ENCODE measurements at regions not wholly inside any gene's neighbourhood (a gene's known extent, or its start where the extent isn't known, plus 50 kb on each side); places are given as distances from the start of the nearest gene placed in this dataset.
"Not testable (repeated sequence)": the region's sequence is repeated elsewhere in the genome, so short reads cannot be mapped to it uniquely, and the experiment has no call there.

DNA sequence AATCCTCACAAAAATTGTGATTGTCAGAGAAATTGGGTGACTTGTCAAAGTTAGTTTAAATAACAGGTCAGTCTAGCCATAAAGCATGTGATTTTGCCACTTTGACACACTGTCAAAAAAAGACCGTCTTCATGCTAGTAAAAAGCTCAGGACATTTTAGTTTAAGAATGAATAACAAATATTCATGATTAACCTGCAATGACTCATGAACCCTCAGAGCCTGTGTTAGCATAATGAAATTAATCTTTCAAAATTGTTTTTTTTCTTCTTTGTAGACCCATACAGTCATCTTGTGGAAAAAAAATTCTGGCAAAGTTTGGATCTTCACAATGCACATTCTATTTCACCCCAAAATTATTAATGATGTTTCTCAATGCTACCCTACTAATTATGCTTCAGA, 255.2 kb upstream of the POT1 start:
- no peak overlapping the region for H3K27ac ChIP-seq (ENCODE audit: low read depth)
- Mint-ChIP-seq H3K27me3 (ENCODE audit: insufficient read depth, low read depth, poor library complexity) (no peaks in the 10 kb centered on the region), H3K4me1 (no peaks in the 10 kb centered on the region), H3K4me3 (no peak overlapping the region), H3K27ac (no peak overlapping the region), H3K9me3 (peaks cover 3% of the 10 kb centered on the region; the same call in 2 of the 3 replicates), H3K36me3 (ENCODE audit: low read depth) (no peaks in the 10 kb centered on the region)
- H3K36me3 ChIP-seq (ENCODE audit: insufficient read depth): no peaks in the 10 kb centered on the region
- ATAC-seq: no peak
- no peak overlapping the region for H2AFZ ChIP-seq
- H3K79me2 ChIP-seq (replicated peaks; ENCODE audit: insufficient read depth): no peaks in the 10 kb centered on the region
- H3K4me1 ChIP-seq (ENCODE audit: insufficient read depth): peaks cover 4% of the 10 kb centered on the region; the same call in 1 of the 2 replicates
- no peaks in the 10 kb centered on the region for H3F3A ChIP-seq (replicated peaks; ENCODE audit: low read depth)
- TF ChIP-seq REST (IDR thresholded peaks at IDR 0.05; ENCODE audit: unreplicated experiment): no peak
- DNase-seq (ENCODE audit: low spot score): no peak
- H3K9me2 ChIP-seq (ENCODE audit: insufficient read depth): no peaks in the 10 kb centered on the region
- no peak overlapping the region for H3K4me3 ChIP-seq
- H3K4me2 ChIP-seq: no peak overlapping the region
- no peaks in the 10 kb centered on the region for H3K27me3 ChIP-seq (ENCODE audit: insufficient read depth)
- H4K20me1 ChIP-seq (replicated peaks; ENCODE audit: insufficient read depth): no peaks in the 10 kb centered on the region

GRCh38 chr7:125181569-125182267, 252.1 kb upstream of the POT1 start:
- Histone ChIP-seq H2AFZ (peak overlapping the region; percentile 53; the same call in 1 of the 2 replicates), H3K27ac (ENCODE audit: low read depth) (peak overlapping the region; percentile 50; the same call in 1 of the 2 replicates)
- DNase-seq (ENCODE audit: low spot score): peak; percentile 30
- not testable (repeated sequence) for H3K27me3 Mint-ChIP-seq (ENCODE audit: insufficient read depth, low read depth, poor library complexity); H3K4me3 Mint-ChIP-seq; H3K4me2 ChIP-seq; H4K20me1 ChIP-seq (replicated peaks; ENCODE audit: insufficient read depth); H3K27ac Mint-ChIP-seq; H3K9me2 ChIP-seq (ENCODE audit: insufficient read depth); H3K4me1 ChIP-seq (ENCODE audit: insufficient read depth); H3K36me3 Mint-ChIP-seq (ENCODE audit: low read depth); H3K4me1 Mint-ChIP-seq; H3K9me3 Mint-ChIP-seq; H3K27me3 ChIP-seq (ENCODE audit: insufficient read depth); H3F3A ChIP-seq (replicated peaks; ENCODE audit: low read depth); H3K79me2 ChIP-seq (replicated peaks; ENCODE audit: insufficient read depth); H3K36me3 ChIP-seq (ENCODE audit: insufficient read depth); H3K4me3 ChIP-seq
- ATAC-seq: peak; percentile 40; the same call in 1 of the 3 replicates

DNA sequence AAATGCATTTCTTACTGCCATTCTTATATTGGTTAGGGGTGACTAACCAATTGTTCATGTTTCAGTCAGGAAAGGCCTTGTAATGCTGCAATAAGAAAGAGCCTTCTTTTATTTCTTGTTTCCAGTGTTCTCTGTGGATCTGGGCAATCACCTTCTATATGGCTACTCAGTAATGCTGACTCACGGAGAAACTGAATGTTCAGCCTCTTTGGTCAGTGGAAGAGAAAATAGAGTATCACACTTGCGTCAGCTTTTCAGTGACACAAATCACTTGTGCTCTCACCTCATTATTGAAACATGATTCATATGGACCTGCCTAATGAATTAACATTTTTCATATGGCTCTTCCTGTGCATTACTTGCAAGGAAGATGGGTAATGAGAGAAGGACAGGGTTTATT, 243.9 kb upstream of the POT1 start:
- Histone ChIP-seq H3F3A (replicated peaks; ENCODE audit: low read depth) (no peaks in the 10 kb centered on the region), H4K20me1 (replicated peaks; ENCODE audit: insufficient read depth) (no peaks in the 10 kb centered on the region), H3K4me1 (ENCODE audit: insufficient read depth) (no peaks in the 10 kb centered on the region), H3K36me3 (ENCODE audit: insufficient read depth) (no peaks in the 10 kb centered on the region), H3K4me2 (no peak overlapping the region), H3K27me3 (ENCODE audit: insufficient read depth) (no peaks in the 10 kb centered on the region), H2AFZ (0 out of 2 replicates have a peak overlapping the region, but pooled peaks have one; percentile 2), H3K4me3 (no peak overlapping the region), H3K79me2 (replicated peaks; ENCODE audit: insufficient read depth) (no peaks in the 10 kb centered on the region), H3K27ac (ENCODE audit: low read depth) (no peak overlapping the region), H3K9me2 (ENCODE audit: insufficient read depth) (0 out of 2 replicates have a peak, but pooled peaks cover 3% of the 10 kb centered on the region)
- H3K9me3 Mint-ChIP-seq: no peaks in the 10 kb centered on the region
- H3K27me3 Mint-ChIP-seq (ENCODE audit: insufficient read depth, low read depth, poor library complexity): no peaks in the 10 kb centered on the region
- H3K4me1 Mint-ChIP-seq: no peaks in the 10 kb centered on the region
- DNase-seq (ENCODE audit: low spot score) (no peak), ATAC-seq (no peak)
- no peak overlapping the region for H3K4me3 Mint-ChIP-seq
- 0 out of 3 replicates have a peak, but pooled peaks cover 3% of the 10 kb centered on the region for H3K36me3 Mint-ChIP-seq (ENCODE audit: low read depth)
- peak overlapping the region; percentile 72 for H3K27ac Mint-ChIP-seq
- TF ChIP-seq STAT1 (IDR thresholded peaks at IDR 0.05; ENCODE audit: unreplicated experiment): no peak
- no peak for TF ChIP-seq ZNF331 (CRISPR knock-in tag; IDR thresholded peaks at IDR 0.05; ENCODE audit: low read depth)
- TF ChIP-seq, protein P1, sequence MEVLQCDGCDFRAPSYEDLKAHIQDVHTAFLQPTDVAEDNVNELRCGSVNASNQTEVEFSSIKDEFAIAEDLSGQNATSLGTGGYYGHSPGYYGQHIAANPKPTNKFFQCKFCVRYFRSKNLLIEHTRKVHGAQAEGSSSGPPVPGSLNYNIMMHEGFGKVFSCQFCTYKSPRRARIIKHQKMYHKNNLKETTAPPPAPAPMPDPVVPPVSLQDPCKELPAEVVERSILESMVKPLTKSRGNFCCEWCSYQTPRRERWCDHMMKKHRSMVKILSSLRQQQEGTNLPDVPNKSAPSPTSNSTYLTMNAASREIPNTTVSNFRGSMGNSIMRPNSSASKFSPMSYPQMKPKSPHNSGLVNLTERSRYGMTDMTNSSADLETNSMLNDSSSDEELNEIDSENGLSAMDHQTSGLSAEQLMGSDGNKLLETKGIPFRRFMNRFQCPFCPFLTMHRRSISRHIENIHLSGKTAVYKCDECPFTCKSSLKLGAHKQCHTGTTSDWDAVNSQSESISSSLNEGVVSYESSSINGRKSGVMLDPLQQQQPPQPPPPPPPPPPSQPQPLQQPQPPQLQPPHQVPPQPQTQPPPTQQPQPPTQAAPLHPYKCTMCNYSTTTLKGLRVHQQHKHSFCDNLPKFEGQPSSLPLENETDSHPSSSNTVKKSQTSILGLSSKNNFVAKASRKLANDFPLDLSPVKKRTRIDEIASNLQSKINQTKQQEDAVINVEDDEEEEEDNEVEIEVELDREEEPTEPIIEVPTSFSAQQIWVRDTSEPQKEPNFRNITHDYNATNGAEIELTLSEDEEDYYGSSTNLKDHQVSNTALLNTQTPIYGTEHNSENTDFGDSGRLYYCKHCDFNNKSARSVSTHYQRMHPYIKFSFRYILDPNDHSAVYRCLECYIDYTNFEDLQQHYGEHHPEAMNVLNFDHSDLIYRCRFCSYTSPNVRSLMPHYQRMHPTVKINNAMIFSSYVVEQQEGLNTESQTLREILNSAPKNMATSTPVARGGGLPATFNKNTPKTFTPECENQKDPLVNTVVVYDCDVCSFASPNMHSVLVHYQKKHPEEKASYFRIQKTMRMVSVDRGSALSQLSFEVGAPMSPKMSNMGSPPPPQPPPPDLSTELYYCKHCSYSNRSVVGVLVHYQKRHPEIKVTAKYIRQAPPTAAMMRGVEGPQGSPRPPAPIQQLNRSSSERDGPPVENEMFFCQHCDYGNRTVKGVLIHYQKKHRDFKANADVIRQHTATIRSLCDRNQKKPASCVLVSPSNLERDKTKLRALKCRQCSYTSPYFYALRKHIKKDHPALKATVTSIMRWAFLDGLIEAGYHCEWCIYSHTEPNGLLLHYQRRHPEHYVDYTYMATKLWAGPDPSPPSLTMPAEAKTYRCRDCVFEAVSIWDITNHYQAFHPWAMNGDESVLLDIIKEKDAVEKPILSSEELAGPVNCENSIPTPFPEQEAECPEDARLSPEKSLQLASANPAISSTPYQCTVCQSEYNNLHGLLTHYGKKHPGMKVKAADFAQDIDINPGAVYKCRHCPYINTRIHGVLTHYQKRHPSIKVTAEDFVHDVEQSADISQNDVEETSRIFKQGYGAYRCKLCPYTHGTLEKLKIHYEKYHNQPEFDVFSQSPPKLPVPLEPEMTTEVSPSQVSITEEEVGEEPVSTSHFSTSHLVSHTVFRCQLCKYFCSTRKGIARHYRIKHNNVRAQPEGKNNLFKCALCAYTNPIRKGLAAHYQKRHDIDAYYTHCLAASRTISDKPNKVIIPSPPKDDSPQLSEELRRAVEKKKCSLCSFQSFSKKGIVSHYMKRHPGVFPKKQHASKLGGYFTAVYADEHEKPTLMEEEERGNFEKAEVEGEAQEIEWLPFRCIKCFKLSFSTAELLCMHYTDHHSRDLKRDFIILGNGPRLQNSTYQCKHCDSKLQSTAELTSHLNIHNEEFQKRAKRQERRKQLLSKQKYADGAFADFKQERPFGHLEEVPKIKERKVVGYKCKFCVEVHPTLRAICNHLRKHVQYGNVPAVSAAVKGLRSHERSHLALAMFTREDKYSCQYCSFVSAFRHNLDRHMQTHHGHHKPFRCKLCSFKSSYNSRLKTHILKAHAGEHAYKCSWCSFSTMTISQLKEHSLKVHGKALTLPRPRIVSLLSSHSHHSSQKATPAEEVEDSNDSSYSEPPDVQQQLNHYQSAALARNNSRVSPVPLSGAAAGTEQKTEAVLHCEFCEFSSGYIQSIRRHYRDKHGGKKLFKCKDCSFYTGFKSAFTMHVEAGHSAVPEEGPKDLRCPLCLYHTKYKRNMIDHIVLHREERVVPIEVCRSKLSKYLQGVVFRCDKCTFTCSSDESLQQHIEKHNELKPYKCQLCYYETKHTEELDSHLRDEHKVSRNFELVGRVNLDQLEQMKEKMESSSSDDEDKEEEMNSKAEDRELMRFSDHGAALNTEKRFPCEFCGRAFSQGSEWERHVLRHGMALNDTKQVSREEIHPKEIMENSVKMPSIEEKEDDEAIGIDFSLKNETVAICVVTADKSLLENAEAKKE (CRISPR knock-in tag; IDR thresholded peaks at IDR 0.05): no peak
- TF ChIP-seq EZH2 (IDR thresholded peaks at IDR 0.05; ENCODE audit: low read depth, unreplicated experiment): no peak

Data from GM23338 (cell line).